NCI-H1092 (cell line): ENCODE measurements at regions not wholly inside any gene's neighbourhood (a gene's known extent, or its start where the extent isn't known, plus 50 kb on each side); places are given as distances from the start of the nearest gene placed in this dataset.
"Not testable (repeated sequence)": the region's sequence is repeated elsewhere in the genome, so short reads cannot be mapped to it uniquely, and the experiment has no call there.

Experiments
- DNase-seq: peaks from one replicate; lab custom pipeline; 2025; lab: John Stamatoyannopoulos, UW

- no peak for DNase-seq
These were observed 810.9 kb downstream of the LTN1 start for GRCh38 chr21:28181730-28182129.

- DNase-seq, result no peak
These were observed 813.5 kb downstream of the LTN1 start for GRCh38 chr21:28179136-28179535.

- DNase-seq, result no peak
These were observed 815.6 kb downstream of the LTN1 start for GRCh38 chr21:28177124-28177523.

GRCh38 chr21:28174701-28175100, 818.0 kb downstream of the LTN1 start:
- DNase-seq, result no peak

GRCh38 chr21:28174006-28174405, 818.7 kb downstream of the LTN1 start:
- DNase-seq, result no peak

GRCh38 chr21:28172376-28172775, 820.3 kb downstream of the LTN1 start:
- no peak for DNase-seq

GRCh38 chr21:28167366-28167765, 825.3 kb downstream of the LTN1 start:
- DNase-seq, result no peak

GRCh38 chr21:28164519-28164918, 828.2 kb downstream of the LTN1 start:
- DNase-seq, result not testable (repeated sequence)

GRCh38 chr21:28162052-28162451, 830.6 kb downstream of the LTN1 start:
- not testable (repeated sequence) for DNase-seq

- DNase-seq, result no peak
These were observed 832.3 kb downstream of the LTN1 start for GRCh38 chr21:28160378-28160777.

GRCh38 chr21:28159396-28159795, 833.3 kb downstream of the LTN1 start:
- DNase-seq, result no peak

- no peak for DNase-seq
These were observed 836.1 kb downstream of the LTN1 start for GRCh38 chr21:28156590-28156989.

- DNase-seq, result no peak
These were observed 838.6 kb downstream of the LTN1 start for GRCh38 chr21:28154121-28154520.

GRCh38 chr21:28152732-28153131, 839.9 kb downstream of the LTN1 start:
- no peak for DNase-seq

GRCh38 chr21:28151758-28152157, 840.9 kb downstream of the LTN1 start:
- no peak for DNase-seq

GRCh38 chr21:28150778-28151177, 841.9 kb downstream of the LTN1 start:
- DNase-seq, result no peak

- no peak for DNase-seq
These were observed 844.1 kb downstream of the LTN1 start for GRCh38 chr21:28148400-28149064.

- DNase-seq, result no peak
These were observed 848.0 kb downstream of the LTN1 start for GRCh38 chr21:28144653-28145052.

GRCh38 chr21:28144089-28144488, 848.6 kb downstream of the LTN1 start:
- no peak for DNase-seq

- no peak for DNase-seq
These were observed 850.0 kb downstream of the LTN1 start for GRCh38 chr21:28142697-28143096.

- no peak for DNase-seq
These were observed 854.4 kb downstream of the LTN1 start for GRCh38 chr21:28138272-28138671.

- DNase-seq, result no peak
These were observed 855.9 kb downstream of the LTN1 start for GRCh38 chr21:28136656-28137255.

GRCh38 chr21:28135646-28136045, 857.0 kb downstream of the LTN1 start:
- DNase-seq, result no peak

GRCh38 chr21:28133116-28133515, 859.6 kb downstream of the LTN1 start:
- no peak for DNase-seq
